ENCODE measurements at regions not wholly inside any gene's neighbourhood (a gene's known extent, or its start where the extent isn't known, plus 50 kb on each side); places are given as distances from the start of the nearest gene placed in this dataset.

GRCh38 chr2:219944866-219945265 is 317.4 kb downstream of the SLC4A3 start:
- Histone ChIP-seq H3K27me3 (ENCODE audit: control insufficient read depth, insufficient read depth, low read length) (no peaks in the 10 kb centered on the region), H3K4me3 (ENCODE audit: low read depth, low read length) (no peak overlapping the region), H3K36me3 (ENCODE audit: control insufficient read depth, insufficient read depth, low read length) (no peaks in the 10 kb centered on the region)
- TF ChIP-seq CTCF (IDR thresholded peaks at IDR 0.05; ENCODE audit: insufficient read depth, low read length, poor library complexity, severe bottlenecking): no peak
- DNase-seq (ENCODE audit: low read depth): no peak

- TF ChIP-seq CTCF (IDR thresholded peaks at IDR 0.05; ENCODE audit: insufficient read depth, low read length, poor library complexity, severe bottlenecking): no peak
- Histone ChIP-seq H3K27me3 (ENCODE audit: control insufficient read depth, insufficient read depth, low read length) (no peaks in the 10 kb centered on the region), H3K4me3 (ENCODE audit: low read depth, low read length) (no peak overlapping the region), H3K36me3 (ENCODE audit: control insufficient read depth, insufficient read depth, low read length) (no peaks in the 10 kb centered on the region)
- DNase-seq (ENCODE audit: low read depth): no peak
These were observed 318.6 kb downstream of the SLC4A3 start for GRCh38 chr2:219946021-219946420.

- Histone ChIP-seq H3K4me3 (ENCODE audit: low read depth, low read length) (no peak overlapping the region), H3K36me3 (ENCODE audit: control insufficient read depth, insufficient read depth, low read length) (no peaks in the 10 kb centered on the region), H3K27me3 (ENCODE audit: control insufficient read depth, insufficient read depth, low read length) (no peaks in the 10 kb centered on the region)
- no peak for TF ChIP-seq CTCF (IDR thresholded peaks at IDR 0.05; ENCODE audit: insufficient read depth, low read length, poor library complexity, severe bottlenecking)
- DNase-seq (ENCODE audit: low read depth): no peak
These were observed 319.1 kb downstream of the SLC4A3 start for GRCh38 chr2:219946529-219946928.

- no peaks in the 10 kb centered on the region for H3K27me3 ChIP-seq (ENCODE audit: control insufficient read depth, insufficient read depth, low read length)
- H3K36me3 ChIP-seq (ENCODE audit: control insufficient read depth, insufficient read depth, low read length): no peaks in the 10 kb centered on the region
- no peak for TF ChIP-seq CTCF (IDR thresholded peaks at IDR 0.05; ENCODE audit: insufficient read depth, low read length, poor library complexity, severe bottlenecking)
- H3K4me3 ChIP-seq (ENCODE audit: low read depth, low read length): no peak overlapping the region
- no peak for DNase-seq (ENCODE audit: low read depth)
These were observed 320.1 kb downstream of the SLC4A3 start for GRCh38 chr2:219947575-219947974.

GRCh38 chr2:219949053-219949452 is 321.6 kb downstream of the SLC4A3 start:
- H3K4me3 ChIP-seq (ENCODE audit: low read depth, low read length): no peak overlapping the region
- TF ChIP-seq CTCF (IDR thresholded peaks at IDR 0.05; ENCODE audit: insufficient read depth, low read length, poor library complexity, severe bottlenecking): no peak
- no peaks in the 10 kb centered on the region for H3K36me3 ChIP-seq (ENCODE audit: control insufficient read depth, insufficient read depth, low read length)
- no peaks in the 10 kb centered on the region for H3K27me3 ChIP-seq (ENCODE audit: control insufficient read depth, insufficient read depth, low read length)
- no peak for DNase-seq (ENCODE audit: low read depth)

GRCh38 chr2:219951099-219951498 is 323.7 kb downstream of the SLC4A3 start:
- H3K36me3 ChIP-seq (ENCODE audit: control insufficient read depth, insufficient read depth, low read length): no peaks in the 10 kb centered on the region
- no peak for TF ChIP-seq CTCF (IDR thresholded peaks at IDR 0.05; ENCODE audit: insufficient read depth, low read length, poor library complexity, severe bottlenecking)
- no peak for DNase-seq (ENCODE audit: low read depth)

More at GRCh38 chr2:219951099-219951498, 323.7 kb downstream of the SLC4A3 start:
- H3K4me3 ChIP-seq (ENCODE audit: low read depth, low read length): no peak overlapping the region
- H3K27me3 ChIP-seq (ENCODE audit: control insufficient read depth, insufficient read depth, low read length): no peaks in the 10 kb centered on the region

Data from kidney epithelial cell (primary cell).